D721Med (cell line): ENCODE measurements at regions not wholly inside any gene's neighbourhood (a gene's known extent, or its start where the extent isn't known, plus 50 kb on each side); places are given as distances from the start of the nearest gene placed in this dataset.
"Not testable (repeated sequence)": the region's sequence is repeated elsewhere in the genome, so short reads cannot be mapped to it uniquely, and the experiment has no call there.

Experiments used
- DNase-seq: peaks from one replicate; pipeline ENCODE4 v3.0.0; 2011; ENCODE audit warnings: low spot score; ENCODE audit not compliant: insufficient read length
- FAIRE-seq: peaks from 2 replicates; lab custom pipeline; 2011; peaks lifted over from hg19 to GRCh38; lab: Jason Lieb, UNC
- CTCF ChIP-seq: IDR thresholded peaks from 2 replicates; pipeline ENCODE4 v1.5.1; 2012; ENCODE audit warnings: mild to moderate bottlenecking, control low read depth; ENCODE audit not compliant: insufficient read depth; ENCODE audit errors: missing control alignments

- FAIRE-seq (no peak), DNase-seq (no peak)
- TF ChIP-seq CTCF, result no peak
Observed at GRCh38 chr13:22940736-22941135, 240.0 kb upstream of the SGCG start.

GRCh38 chr13:22941495-22941894, 239.3 kb upstream of the SGCG start:
- not testable (repeated sequence) for DNase-seq, FAIRE-seq

- DNase-seq, FAIRE-seq: not testable (repeated sequence)
Observed at GRCh38 chr13:22942831-22943230, 237.9 kb upstream of the SGCG start.

- no peak for TF ChIP-seq CTCF
- no peak for FAIRE-seq
Observed at GRCh38 chr13:22944378-22944777, 236.4 kb upstream of the SGCG start.

GRCh38 chr13:22945321-22946226, 235.2 kb upstream of the SGCG start:
- DNase-seq (no peak), FAIRE-seq (no peak)
- TF ChIP-seq CTCF, result no peak

More at GRCh38 chr13:22944378-22944777, 236.4 kb upstream of the SGCG start:
- DNase-seq, result no peak

GRCh38 chr13:22948421-22948820, 232.4 kb upstream of the SGCG start:
- FAIRE-seq, result no peak
- no peak for TF ChIP-seq CTCF
- no peak for DNase-seq

- FAIRE-seq, DNase-seq: not testable (repeated sequence)
Observed at GRCh38 chr13:22952018-22952417, 228.8 kb upstream of the SGCG start.

- not testable (repeated sequence) for DNase-seq, FAIRE-seq
Observed at GRCh38 chr13:22955147-22955546, 225.6 kb upstream of the SGCG start.

GRCh38 chr13:22956456-22957115, 224.2 kb upstream of the SGCG start:
- not testable (repeated sequence) for FAIRE-seq, DNase-seq

GRCh38 chr13:22959859-22960258, 220.9 kb upstream of the SGCG start:
- not testable (repeated sequence) for DNase-seq, FAIRE-seq
